GM12892 (cell line): ENCODE measurements at regions not wholly inside any gene's neighbourhood (a gene's known extent, or its start where the extent isn't known, plus 50 kb on each side); places are given as distances from the start of the nearest gene placed in this dataset.

Experiments
- POLR2A ChIP-seq: IDR thresholded peaks from 2 replicates; pipeline ENCODE4 v1.6.1; 2011; ENCODE audit warnings: low read depth, low read length, control low read depth
- POLR2AphosphoS5 ChIP-seq: IDR thresholded peaks from 2 replicates; pipeline ENCODE4 v1.6.1; 2011; ENCODE audit warnings: low read depth, low read length, control low read depth
- TAF1 ChIP-seq: IDR thresholded peaks from 2 replicates; pipeline ENCODE4 v1.6.1; 2011; ENCODE audit warnings: low read depth, mild to moderate bottlenecking, control low read depth, low read length, borderline replicate concordance

- TF ChIP-seq POLR2A (no peak), POLR2AphosphoS5 (no peak), TAF1 (no peak)
These were observed 480.4 kb downstream of the IGSF11 start for GRCh38 chr3:118554148-118554838.
